Ureter (tissue), 1 donor: ENCODE measurements at regions not wholly inside any gene's neighbourhood (a gene's known extent, or its start where the extent isn't known, plus 50 kb on each side); places are given as distances from the start of the nearest gene placed in this dataset.
"Not testable (repeated sequence)": the region's sequence is repeated elsewhere in the genome, so short reads cannot be mapped to it uniquely, and the experiment has no call there.

Experiments
- DNase-seq: peaks from one replicate; pipeline ENCODE4 v3.0.0-alpha.2; 2020; ENCODE audit warnings: low spot score
- donor health status: DM: yes; HTN: yes; CAD: no.

DNA sequence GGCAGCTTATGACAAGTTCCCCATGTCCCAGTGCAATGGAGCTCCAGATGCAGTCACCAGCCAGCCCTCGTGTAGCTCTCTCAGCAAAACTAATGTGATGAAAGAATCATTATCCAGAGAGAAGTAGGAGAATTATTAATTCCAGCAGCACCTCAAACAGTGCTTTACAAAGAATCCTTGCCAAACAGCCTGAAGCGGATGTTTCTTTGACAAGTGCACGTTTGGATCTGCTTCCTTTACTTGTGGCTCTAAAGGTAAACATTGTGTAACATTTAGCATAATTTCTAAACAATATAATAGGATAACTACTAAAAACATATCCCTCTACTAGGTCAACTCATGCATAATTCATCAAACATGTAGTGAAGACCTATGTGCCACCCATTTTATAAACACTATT, 197.0 kb downstream of the FAM181B start:
- no peak for DNase-seq

DNA sequence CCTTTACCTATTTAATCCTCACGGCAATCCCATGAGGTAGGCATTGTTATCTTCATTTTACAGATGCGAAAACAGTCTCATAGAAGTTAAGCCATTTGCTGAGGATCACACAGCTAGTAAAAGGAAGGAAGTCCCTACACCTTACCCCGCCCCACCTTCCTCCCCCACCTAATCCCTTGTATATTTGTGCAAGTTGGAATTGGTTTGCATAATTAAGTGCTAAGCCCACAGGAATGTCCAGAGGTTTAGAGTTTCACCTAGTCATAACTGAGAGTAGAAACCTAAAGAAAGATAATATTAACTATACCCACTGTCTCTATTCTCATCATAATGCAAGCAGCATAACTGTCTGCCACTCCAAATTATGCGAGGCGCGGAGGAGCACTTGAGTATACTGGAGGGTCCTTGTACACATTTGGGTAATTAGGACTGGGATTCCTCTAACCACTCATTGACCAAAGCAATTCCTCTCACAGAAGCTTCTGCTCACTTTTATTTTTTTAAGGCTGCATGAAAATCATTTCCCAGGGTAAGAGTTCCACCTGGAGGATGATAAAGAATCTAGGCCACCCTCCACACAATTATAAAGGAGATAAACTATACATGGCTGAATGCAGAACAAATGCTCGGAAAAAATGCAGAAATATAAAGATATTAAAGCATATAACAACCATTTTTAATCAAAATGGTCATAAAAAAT, 199.9 kb downstream of the FAM181B start:
- no peak for DNase-seq

DNA sequence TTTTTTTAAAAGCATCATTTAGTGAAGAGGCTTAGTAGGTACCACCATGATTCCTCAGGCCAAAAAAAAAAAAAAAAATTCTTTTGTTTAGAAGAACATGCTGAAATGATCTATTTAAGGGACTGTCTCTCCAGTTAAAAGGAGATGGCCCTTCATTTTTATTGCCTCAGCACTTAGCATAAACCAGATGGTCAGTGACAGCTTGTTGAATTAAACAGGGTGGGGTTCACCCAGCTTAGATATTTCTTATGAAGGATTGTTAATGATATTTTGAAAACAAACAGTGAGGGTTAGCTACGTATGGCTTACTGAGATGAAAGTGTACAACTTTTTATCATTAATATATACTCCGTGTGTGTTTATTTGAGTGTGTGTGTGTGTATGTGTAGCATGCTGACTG, 203.7 kb downstream of the FAM181B start:
- DNase-seq = no peak

DNA sequence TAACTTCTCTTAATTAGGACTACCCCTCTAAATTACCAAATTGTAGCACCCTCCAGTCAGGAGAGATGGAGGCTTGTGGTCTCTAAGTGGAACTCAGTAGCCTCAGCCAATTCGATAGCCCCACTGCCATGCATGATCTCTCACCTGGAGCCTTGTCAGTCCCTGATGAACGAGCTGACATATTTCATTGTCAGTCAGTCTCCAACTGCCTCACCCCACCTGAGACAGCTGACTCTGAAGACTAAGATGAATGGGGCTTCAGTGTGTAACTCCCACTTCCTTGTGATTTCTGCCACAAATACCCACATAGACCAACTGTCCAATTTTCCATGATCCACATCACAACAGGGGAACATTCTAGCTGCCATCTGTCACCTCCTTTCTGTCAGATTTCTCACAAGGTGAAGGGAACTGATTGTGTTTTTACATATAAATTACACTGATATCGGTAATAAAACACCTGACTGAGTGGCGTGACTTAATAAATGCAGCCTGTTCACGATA, 206.5 kb downstream of the FAM181B start:
- DNase-seq = no peak

DNA sequence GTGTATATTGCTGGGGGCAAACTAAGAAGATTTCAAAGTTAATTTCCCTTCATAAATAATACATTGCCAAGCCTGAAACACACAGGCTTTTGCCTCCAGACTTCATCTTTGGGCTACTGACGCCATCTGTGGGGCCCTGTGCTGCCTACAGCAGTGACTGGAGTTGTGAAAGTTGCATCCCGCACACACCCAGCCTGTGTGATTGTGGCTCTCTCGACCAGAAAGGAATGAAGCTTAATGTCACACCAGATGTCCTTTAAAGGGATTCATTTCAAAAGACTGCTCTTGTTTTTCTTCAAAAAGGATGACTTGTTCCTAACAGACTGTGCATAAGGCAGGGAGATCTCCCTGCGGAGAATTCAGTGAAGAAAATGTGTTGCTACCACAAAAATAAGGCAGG, 210.5 kb downstream of the FAM181B start:
- DNase-seq = no peak

DNA sequence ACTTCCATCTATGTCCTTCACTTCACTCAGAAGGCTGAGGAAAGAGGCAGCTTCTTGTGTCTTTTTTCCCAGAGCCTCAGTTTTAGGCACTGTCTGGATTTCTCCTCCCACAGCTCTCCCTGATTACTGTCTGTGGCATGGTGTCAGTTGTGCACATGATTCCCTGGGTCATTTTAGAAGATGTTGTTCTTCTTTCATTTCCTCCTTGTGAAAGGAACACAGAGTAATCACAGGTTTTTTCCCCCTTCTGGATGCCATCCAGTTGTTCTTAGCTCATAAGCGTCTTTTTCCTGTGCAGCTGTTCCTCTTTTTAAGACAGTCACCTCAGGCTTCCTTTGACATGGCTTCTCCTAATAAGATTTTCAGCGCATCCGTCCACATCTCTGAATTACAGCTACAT, 212.2 kb downstream of the FAM181B start:
- no peak for DNase-seq

DNA sequence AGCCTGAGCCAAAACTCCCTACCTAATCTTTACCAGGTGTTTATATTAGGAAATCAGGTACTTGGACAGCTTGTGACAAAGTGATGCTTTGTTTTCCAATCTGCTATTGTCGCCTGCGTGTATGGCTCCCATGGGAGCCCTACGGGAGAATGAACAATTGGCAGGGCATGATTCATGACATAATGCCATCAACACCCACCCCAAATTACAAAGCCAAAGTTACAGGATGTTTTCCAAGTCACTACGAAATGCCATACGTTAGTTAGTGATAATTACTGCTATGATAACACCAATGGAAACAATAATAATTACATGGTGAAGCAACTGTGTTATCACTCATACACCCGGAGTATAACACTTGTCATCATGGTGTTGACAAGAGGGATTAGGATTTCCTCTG, 226.4 kb downstream of the FAM181B start:
- DNase-seq = no peak

DNA sequence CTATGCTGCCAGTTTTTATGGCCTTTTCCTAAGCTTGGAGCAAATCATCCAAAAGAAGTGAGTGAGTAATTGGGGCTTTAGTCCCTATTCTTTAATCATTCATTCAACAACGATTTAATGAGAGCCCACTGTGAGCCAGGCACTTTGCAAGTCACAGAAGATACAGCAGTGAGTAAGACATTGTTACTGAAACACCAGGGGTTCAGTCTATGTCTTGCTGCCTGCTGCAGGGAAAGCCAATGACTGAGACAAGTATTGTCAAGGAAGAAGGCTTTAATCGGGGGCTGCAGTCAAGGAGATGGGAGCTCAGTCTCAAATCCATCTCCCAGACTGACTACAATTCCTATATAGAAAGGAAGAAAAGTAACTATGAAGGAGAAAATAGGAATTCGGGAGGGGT, 228.3 kb downstream of the FAM181B start:
- DNase-seq = no peak

DNA sequence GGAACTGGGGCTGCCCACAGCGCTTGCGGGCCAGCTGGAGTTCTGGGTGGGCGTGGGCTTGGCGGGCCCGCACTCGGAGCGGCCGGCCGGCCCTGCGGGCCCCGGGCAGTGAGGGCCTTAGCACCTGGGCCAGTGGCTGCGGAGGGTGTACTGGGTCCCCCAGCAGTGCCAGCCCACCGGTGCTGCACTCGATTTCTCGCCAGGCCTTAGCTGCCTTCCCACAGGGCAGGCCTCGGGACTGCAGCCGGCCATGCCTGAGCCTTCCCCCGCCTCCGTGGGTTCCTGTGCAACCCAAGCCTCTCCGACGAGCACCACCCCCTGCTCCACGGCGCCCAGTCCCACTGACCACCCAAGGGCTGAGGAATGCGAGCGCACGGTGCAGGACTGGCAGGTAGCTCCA, 232.5 kb downstream of the FAM181B start:
- DNase-seq = not testable (repeated sequence)

DNA sequence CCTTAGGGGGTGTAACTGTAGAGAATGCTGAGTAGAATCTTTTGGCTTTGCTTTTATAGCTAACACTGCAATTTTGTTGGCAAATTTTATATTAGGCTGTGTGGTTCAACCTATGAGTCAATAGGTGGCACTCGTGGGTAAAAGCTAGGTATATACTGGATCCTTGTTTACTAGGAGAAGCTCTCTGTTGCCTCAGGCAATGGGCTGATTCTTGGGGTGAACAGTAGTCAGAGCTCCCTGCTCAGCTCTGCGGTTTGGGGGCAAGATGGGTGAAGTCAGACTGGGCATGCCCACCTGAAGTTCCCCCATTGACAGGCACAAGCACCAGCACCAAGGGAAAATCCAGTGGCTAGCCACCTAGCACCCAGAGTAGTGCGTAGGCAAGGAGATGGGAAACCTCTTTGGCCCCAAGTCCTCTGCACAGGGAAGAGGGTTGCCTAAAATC, 238.7 kb downstream of the FAM181B start:
- no peak for DNase-seq

DNA sequence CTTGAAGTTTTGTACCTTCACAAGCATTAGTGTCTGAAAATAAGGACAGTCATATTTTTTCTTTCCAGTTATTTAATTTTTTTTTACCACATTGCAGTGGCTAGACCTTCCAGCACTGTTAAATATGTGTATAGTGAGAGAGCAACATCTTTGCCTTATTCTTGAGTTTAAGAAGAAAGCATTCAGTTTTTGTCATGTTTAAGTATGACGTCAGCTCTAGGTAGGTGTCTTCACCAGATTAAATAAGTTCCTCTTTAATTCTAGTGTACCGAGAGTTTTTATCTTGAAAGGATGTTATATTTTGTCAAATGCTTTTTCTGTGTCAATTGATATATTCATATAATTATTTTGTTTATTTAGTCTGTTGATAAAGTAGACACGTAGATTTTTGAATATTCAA, 258.8 kb downstream of the FAM181B start:
- no peak for DNase-seq

DNA sequence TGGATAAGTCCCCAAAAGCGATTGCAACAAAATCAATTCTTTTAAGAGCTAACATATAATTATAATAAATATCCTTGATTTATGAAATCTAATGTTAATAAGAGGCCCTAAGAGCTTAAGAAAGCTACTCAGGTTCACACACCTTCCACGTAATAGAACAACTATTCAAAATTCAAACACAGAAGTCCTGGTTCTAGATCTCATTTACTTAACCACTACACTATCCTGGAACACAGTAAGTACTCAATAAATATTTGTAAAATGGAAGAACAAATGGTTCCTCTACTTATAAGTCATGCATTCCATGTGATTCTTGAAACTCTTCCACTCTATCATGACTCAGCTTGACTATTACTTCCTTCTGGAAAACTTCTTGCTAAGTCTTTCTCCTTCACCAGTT, 268.2 kb downstream of the FAM181B start:
- no peak for DNase-seq

DNA sequence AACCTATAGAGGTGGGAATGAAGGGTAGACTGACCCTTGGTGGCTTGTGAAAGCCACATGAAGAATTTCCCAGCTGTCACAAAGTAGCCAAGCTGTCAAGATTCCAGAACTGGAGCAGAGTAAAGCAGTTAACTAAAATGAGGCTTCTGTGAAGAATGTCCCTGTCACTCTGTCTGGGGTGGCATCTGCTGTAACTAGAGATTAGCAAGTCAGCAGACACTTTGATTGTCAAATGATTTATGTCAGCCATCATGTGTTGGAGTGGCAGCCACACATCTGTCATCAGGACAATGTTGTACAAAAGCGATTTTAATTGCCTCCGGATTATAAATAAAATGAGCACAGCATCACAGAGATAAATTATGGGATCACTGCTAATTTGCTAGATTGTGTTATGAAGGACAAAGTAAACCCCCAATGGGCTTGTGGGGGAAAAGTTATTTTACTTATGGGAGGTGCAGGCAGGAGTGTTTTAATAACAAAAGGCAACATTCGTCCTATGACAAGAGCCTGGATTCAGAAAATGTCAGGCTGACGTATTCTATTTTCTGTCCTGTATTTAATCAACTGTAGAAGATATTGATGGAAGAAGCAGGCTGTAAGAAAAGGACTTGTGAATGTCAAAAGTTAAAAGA, 270.9 kb downstream of the FAM181B start:
- DNase-seq = no peak

DNA sequence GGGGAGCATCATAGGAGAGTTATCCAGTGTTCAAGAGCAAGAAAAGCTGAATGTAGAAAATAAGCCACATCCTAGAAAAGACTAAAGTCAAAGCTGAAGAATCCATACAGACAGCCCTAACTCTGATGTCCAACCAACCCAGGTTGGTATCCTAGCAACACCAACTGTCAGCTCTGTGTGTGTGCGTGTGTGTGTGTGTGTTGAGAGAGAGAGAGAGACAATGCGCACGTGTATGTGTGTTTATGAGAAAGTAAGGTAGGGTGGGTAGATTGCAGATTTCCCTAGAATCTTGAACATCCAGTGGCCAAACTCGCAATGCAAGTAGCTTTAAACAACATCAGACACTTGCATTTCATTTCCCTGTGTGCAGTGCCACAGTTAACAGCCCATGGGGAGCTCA, 274.9 kb downstream of the FAM181B start:
- DNase-seq = no peak

DNA sequence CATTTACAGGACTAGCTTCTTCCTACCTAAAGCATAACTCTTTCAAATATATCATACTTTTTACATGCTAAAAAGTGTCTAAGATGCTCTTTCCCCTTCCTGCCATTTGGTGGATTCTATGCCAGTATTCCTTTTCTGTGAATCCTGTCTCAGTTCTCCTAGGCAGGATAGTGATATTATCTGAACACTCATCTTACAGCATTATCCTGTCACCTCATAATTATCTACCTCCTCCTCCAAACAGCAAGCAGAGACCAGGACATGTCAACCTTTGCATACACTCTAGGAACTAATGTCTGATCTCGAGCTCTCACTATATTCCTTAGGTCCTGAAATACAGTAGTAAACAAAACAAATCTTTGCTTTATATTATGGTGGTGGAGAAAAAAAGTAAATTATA, 275.5 kb downstream of the FAM181B start:
- no peak for DNase-seq

DNA sequence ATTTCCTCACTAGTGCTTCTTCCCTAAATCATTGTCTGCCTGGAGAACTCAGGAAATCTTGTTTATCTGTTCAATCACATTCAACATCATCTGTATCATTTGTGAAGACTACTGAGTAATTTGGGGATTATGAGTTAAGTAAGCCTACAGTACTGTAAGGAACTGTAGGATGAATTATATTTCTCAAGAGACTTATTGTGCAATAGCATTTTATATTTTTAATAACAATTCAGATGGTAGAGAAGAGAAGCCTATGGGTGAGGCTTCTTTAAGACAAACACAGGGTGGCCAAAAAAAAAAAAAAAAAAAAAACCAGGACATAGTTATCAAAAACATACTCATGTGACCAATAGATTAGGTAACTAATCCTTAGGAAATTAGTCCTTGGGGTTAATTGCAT, 282.7 kb downstream of the FAM181B start:
- no peak for DNase-seq

DNA sequence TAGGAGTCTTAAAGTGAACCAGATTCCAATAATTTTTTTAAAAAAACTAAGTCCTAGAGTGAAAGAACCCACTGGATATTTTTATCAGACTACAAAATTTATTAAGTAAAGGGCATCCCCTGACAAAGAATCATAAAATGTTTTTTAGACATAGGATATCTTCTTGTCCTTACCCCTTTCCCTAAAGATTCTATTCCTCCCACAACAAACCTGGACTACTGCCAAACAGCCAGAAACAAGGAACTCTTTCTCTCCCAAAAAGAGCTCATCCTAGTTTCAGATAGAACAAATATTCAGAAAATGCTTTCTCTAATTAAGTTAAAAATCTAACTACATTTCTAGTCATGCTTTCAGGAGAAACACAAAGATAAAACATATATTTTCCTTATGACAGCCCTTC, 327.1 kb downstream of the FAM181B start:
- no peak for DNase-seq

DNA sequence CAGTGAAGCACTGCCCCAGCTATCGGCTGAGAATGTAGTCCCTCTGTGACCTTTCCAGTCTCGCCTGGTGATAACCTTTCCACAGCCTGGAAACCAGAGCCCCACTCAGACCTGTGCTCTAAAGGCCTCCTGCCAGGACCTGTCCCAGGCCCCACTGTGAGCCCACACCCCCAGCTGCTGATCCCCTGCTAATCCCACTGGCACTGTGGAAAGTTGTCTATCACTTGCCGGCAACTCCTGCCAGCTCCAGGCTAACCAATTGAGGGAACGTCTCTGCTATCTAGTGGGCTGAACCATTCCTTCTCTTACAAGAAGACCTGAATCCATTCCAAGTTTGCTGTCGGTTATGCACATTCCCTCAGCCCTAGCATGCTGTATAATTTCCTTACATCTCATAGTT, 328.2 kb downstream of the FAM181B start:
- DNase-seq = no peak

DNA sequence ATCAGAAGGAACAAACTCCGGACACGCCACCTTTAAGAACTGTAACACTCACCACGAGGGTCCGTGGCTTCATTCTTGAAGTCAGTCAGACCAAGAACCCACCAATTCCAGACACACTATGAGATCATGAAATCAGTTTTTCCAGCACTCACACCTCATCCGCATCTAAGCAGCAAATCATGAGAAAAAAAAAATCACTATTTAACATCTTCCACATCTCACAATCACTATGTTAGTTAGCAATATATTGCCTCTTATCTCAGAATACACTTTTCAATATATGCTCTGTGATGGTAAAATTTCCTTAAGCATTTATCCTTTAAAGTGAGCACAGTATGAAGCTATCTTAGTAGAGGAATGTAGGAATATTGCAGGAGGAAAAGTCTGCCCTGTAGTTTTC, 328.7 kb downstream of the FAM181B start:
- no peak for DNase-seq

DNA sequence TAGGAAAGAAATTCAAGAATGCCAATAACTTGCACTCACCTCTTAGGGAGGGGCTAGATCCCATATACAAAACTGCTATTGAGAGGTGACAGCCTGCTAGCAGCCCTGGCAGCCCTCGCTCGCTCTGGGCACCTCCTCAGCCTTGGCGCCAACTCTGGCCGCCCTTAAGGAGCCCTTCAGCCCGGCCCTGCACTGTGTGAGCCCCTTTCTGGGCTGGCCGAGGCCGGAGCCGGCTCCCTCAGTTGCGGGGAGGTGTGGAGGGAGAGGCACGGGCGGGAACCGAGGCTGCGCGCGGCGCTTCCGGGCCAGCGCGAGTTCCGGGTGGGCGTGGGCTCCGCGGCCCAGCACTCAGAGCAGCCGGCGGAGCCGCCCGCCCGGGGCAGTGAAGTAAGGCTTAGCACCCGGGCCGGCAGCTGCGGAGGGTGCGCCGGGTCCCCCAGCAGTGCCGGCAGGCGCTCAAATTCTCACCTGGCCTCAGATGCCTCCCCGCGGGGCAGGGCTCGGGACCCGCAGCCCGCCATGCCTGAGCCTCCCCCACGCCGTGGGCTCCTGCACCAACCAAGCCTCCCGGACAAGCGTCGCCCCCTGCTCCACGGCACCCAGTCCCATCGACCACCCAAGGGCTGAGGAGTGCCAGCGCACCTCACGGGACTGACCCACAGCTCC, 329.9 kb downstream of the FAM181B start:
- DNase-seq = no peak

DNA sequence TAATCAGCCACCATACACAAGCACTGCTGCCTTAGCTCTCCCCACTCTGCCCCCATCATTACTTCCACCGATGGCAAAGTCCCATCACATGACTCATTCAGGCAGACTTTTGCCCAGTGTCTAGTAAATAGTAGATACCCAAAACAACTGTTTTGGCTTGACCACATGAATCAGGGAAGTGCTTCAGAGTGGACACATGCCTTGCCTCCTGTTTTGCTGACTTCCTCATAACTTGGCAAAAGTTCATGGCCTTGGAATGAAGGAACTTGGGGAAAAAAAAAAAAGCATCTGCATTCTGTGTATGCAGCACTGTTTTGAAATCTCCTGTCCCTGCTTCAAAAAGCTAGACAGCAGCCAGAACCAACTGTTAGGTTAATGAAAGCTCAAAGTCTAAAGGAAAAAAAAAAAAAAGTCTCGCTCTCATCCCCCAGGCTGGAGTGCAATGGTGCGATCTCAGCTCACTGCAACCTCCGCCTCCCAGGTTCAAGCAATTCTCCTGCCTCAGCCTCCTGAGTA, 335.3 kb downstream of the FAM181B start:
- DNase-seq = no peak

DNA sequence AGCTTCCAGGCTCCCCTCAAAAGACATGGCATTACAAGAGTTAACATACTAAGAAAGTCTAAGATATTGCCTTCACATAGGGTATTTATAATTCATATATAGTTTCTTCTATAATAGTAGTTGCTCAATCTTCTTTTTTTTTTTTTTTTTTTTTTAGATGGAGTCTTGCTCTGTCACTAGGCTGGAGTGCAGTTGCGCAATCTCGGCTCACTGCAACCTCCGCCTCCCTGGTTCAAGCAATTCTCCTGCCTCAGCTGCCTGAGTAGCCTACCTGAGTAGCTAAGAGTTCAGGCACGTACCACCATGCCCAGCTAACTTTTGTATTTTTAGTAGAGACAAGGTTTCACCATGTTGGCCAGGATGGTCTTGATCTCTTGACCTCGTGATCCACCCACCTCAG, 337.0 kb downstream of the FAM181B start:
- DNase-seq = not testable (repeated sequence)

DNA sequence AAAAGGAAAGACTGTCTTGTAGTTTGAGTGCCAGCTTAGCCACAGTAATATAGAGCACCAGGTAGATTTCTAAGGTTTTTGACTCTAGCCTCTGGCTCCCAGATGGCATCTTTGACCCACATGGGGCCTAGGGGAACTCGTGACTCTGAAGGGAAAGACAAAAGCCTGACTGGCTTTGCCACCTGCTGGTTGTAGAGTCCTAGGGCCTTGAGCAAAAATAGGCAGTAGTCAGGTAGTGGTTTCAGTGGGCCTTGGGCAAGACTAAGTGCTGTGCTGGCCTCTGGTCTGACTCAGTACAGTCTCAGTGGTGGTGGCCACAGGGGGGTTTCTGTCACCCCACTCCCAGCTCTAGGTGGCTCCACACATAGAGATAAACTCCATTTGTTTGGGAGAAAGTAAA, 349.4 kb downstream of the FAM181B start:
- DNase-seq = no peak
